ENCODE measurements at regions not wholly inside any gene's neighbourhood (a gene's known extent, or its start where the extent isn't known, plus 50 kb on each side); places are given as distances from the start of the nearest gene placed in this dataset.
"Not testable (repeated sequence)": the region's sequence is repeated elsewhere in the genome, so short reads cannot be mapped to it uniquely, and the experiment has no call there.

GRCh38 chr4:75327804-75328512 is 186.2 kb downstream of the RCHY1 start:
- Histone ChIP-seq H3K36me3 (no peaks in the 10 kb centered on the region), H3K27me3 (no peaks in the 10 kb centered on the region), H3K4me3 (no peak overlapping the region), H3K27ac (peak overlapping the region in 1 of 10 donors; percentile 44), H3K9me3 (peaks cover 0 to 15% (median 2%) of the 10 kb centered on the region in 11 donors), H3K4me1 (peaks cover 0 to 25% (median 0%) of the 10 kb centered on the region in 9 donors)
- TF ChIP-seq CTCF (IDR thresholded peaks at IDR 0.05): no peak
- DNase-seq (no peak), ATAC-seq (peak in 7 of 8 donors; percentile 31 to 90 (median 61))
- 54 to 63% methylated on average over 4 of the region's 4 CpGs for WGBS, 2 donors
- intact Hi-C loops (cut with DNase I): loop anchor here in 1 of 10 donors (10.0 kb wide), 1 partner anchor 393 kb away; the partner anchor contains the start of gene PARM1

- intact Hi-C loops (cut with DNase I): loop anchor here in 1 of 10 donors (10.0 kb wide), 1 partner anchor 391 kb away; the partner anchor contains the start of gene PARM1
- no peaks in the 10 kb centered on the region for H3K9me3 ChIP-seq
- H3K27ac ChIP-seq: peak overlapping the region in 1 of 10 donors; percentile 5
- H3K27me3 ChIP-seq: no peaks in the 10 kb centered on the region
- 56 to 57% methylated on average over 2 of the region's 2 CpGs for WGBS, 2 donors
- no peaks in the 10 kb centered on the region for H3K36me3 ChIP-seq
- no peak overlapping the region for H3K4me3 ChIP-seq
- ATAC-seq: peak in 6 of 8 donors; percentile 28 to 73 (median 60)
- DNase-seq: no peak
- no peak for TF ChIP-seq CTCF (IDR thresholded peaks at IDR 0.05)
- H3K4me1 ChIP-seq: peaks cover 0 to 25% (median 0%) of the 10 kb centered on the region in 9 donors
Measured at GRCh38 chr4:75325318-75325979, 188.8 kb downstream of the RCHY1 start.

GRCh38 chr4:75321484-75321883 is 192.7 kb downstream of the RCHY1 start:
- 54 to 59% methylated on average over 5 of the region's 5 CpGs for WGBS, 2 donors
- H3K9me3 ChIP-seq: peaks cover 0 to 25% (median 0%) of the 10 kb centered on the region in 11 donors
- TF ChIP-seq CTCF (IDR thresholded peaks at IDR 0.05): no peak
- no peak overlapping the region for H3K4me3 ChIP-seq
- DNase-seq (no peak), ATAC-seq (no peak)
- intact Hi-C loops (cut with DNase I): loop anchor here in 1 of 10 donors (10.0 kb wide), 1 partner anchor 387 kb away; the partner anchor contains the start of gene PARM1
- no peaks in the 10 kb centered on the region for H3K27me3 ChIP-seq
- peaks cover 0 to 9% (median 0%) of the 10 kb centered on the region in 9 donors for H3K4me1 ChIP-seq
- H3K36me3 ChIP-seq: no peaks in the 10 kb centered on the region
- H3K27ac ChIP-seq: no peak overlapping the region

GRCh38 chr4:75317641-75318040 is 196.6 kb downstream of the RCHY1 start:
- intact Hi-C loops (cut with DNase I); DNase-seq; ATAC-seq: not testable (repeated sequence)

More at GRCh38 chr4:75317641-75318040, 196.6 kb downstream of the RCHY1 start:
- not testable (repeated sequence) for H3K36me3 ChIP-seq, H3K27me3 ChIP-seq, H3K4me1 ChIP-seq, H3K27ac ChIP-seq, H3K4me3 ChIP-seq
- WGBS, 2 donors: 82 to 90% methylated on average over 10 of the region's 10 CpGs
- peaks cover 0 to 53% (median 4%) of the 10 kb centered on the region in 11 donors for H3K9me3 ChIP-seq

Measured in heart right ventricle (tissue), 16 donors.